GM23338 (cell line): ENCODE measurements at regions not wholly inside any gene's neighbourhood (a gene's known extent, or its start where the extent isn't known, plus 50 kb on each side); places are given as distances from the start of the nearest gene placed in this dataset.
A peak's percentile ranks its signal among the peaks of the same experiment; 100 is the strongest.

Experiments used
- ATAC-seq: fragments of 200-7000 bp; cut with Tn5 transposase; 3 replicates; pipeline ENCODE4 v1.9.1; 2020
- DNase-seq: peaks from one replicate; pipeline ENCODE4 v3.0.0-alpha.2; 2015; ENCODE audit warnings: low spot score
- H2AFZ ChIP-seq: fragments of 200-600 bp; sonication (generic); 2 replicates; pipeline ENCODE4 v1.8.0; 2016; ENCODE audit warnings: antibody characterized with exemption, mild to moderate bottlenecking, moderate library complexity
- H3F3A ChIP-seq: fragments of 200-600 bp; sonication (generic); replicated peaks from 2 replicates; pipeline ENCODE4 v1.8.0; 2017; ENCODE audit warnings: antibody characterized with exemption, mixed run types, low read depth
- H3K27ac ChIP-seq: fragments of 200-600 bp; sonication (generic); 2 replicates; pipeline ENCODE4 v1.6.1; 2016; ENCODE audit warnings: low read depth
- H3K27me3 ChIP-seq: fragments of 200-600 bp; sonication (generic); 2 replicates; pipeline ENCODE4 v1.8.0; 2016; ENCODE audit warnings: mild to moderate bottlenecking, mixed run types, moderate library complexity; ENCODE audit not compliant: insufficient read depth
- H3K36me3 ChIP-seq: fragments of 200-600 bp; sonication (generic); 2 replicates; pipeline ENCODE4 v1.8.0; 2016; ENCODE audit warnings: mild to moderate bottlenecking; ENCODE audit not compliant: insufficient read depth
- H3K4me1 ChIP-seq: fragments of 200-600 bp; sonication (generic); 2 replicates; pipeline ENCODE4 v1.8.0; 2016; ENCODE audit warnings: mild to moderate bottlenecking, moderate library complexity; ENCODE audit not compliant: insufficient read depth
- H3K4me2 ChIP-seq: fragments of 200-600 bp; sonication (generic); 2 replicates; pipeline ENCODE4 v1.7.1; 2017; ENCODE audit warnings: mixed run types
- H3K4me3 ChIP-seq: fragments of 200-600 bp; sonication (generic); 2 replicates; pipeline ENCODE4 v1.6.1; 2016; ENCODE audit warnings: mixed run types
- H3K79me2 ChIP-seq: fragments of 200-600 bp; sonication (generic); replicated peaks from 2 replicates; pipeline ENCODE4 v1.8.0; 2017; ENCODE audit warnings: mild to moderate bottlenecking; ENCODE audit not compliant: insufficient read depth
- H3K9me2 ChIP-seq: fragments of 200-600 bp; sonication (generic); 2 replicates; pipeline ENCODE4 v1.8.0; 2017; ENCODE audit not compliant: insufficient read depth
- H4K20me1 ChIP-seq: fragments of 200-600 bp; sonication (generic); replicated peaks from 2 replicates; pipeline ENCODE4 v1.8.0; 2017; ENCODE audit warnings: mild to moderate bottlenecking; ENCODE audit not compliant: insufficient read depth
- H3K27ac Mint-ChIP-seq: 2 replicates; pipeline ENCODE4 v1.8.0; 2020; ENCODE audit warnings: inconsistent platforms, mild to moderate bottlenecking, moderate library complexity, mixed read lengths
- H3K27me3 Mint-ChIP-seq: 3 replicates; pipeline ENCODE4 v1.8.0; 2022; ENCODE audit warnings: low read depth, mild to moderate bottlenecking, moderate library complexity, mixed read lengths, inconsistent platforms; ENCODE audit not compliant: insufficient read depth, poor library complexity
- H3K36me3 Mint-ChIP-seq: 3 replicates; pipeline ENCODE4 v1.8.0; 2021; ENCODE audit warnings: low read depth, mild to moderate bottlenecking, inconsistent platforms, moderate library complexity, mixed read lengths
- H3K4me1 Mint-ChIP-seq: 3 replicates; pipeline ENCODE4 v1.8.0; 2020; ENCODE audit warnings: mild to moderate bottlenecking, inconsistent platforms, mixed read lengths
- H3K4me3 Mint-ChIP-seq: 3 replicates; pipeline ENCODE4 v1.8.0; 2021; ENCODE audit warnings: moderate library complexity, mild to moderate bottlenecking, inconsistent platforms, mixed read lengths
- H3K9me3 Mint-ChIP-seq: 3 replicates; pipeline ENCODE4 v1.8.0; 2020; ENCODE audit warnings: moderate library complexity, mild to moderate bottlenecking, inconsistent platforms, mixed read lengths
- CREB1 ChIP-seq: fragments of 250-450 bp; sonication (Bioruptor Pico); IDR thresholded peaks from 2 replicates; pipeline ENCODE4 v1.5.0; 2020; ENCODE audit warnings: low read depth, mild to moderate bottlenecking, moderate library complexity
- EZH2phosphoT487 ChIP-seq: fragments of 200-600 bp; sonication (generic); IDR thresholded peaks from one replicate; pipeline ENCODE4 v1.8.1; 2018; ENCODE audit warnings: antibody characterized with exemption; ENCODE audit not compliant: unreplicated experiment
- JUNB ChIP-seq: IDR thresholded peaks from one replicate; pipeline ENCODE4 v1.6.1; 2016; ENCODE audit warnings: antibody characterized with exemption; ENCODE audit not compliant: unreplicated experiment
- NANOG ChIP-seq: IDR thresholded peaks from 2 replicates; pipeline ENCODE4 v1.6.1; 2016; ENCODE audit warnings: antibody characterized with exemption, borderline replicate concordance
- POLR2AphosphoS5 ChIP-seq: IDR thresholded peaks from 2 replicates; pipeline ENCODE4 v1.6.1; 2016; ENCODE audit warnings: antibody characterized with exemption, low read depth
- ZNF331 ChIP-seq: fragments of 250-450 bp; sonication (Bioruptor Pico); IDR thresholded peaks from 2 replicates; pipeline ENCODE4 v1.5.0; 2020; ENCODE audit warnings: low read depth, mild to moderate bottlenecking, moderate library complexity
- TF ChIP-seq, protein P1 (sequence below), 2 experiments: fragments of 200-600 bp in 1 of 2; sonication (generic) in 1 of 2; conservative IDR thresholded peaks; 2 replicates each; pipeline versions ENCODE4 v1.5.1 to v1.6.1; 2016 to 2017; ENCODE audit warnings: antibody characterized with exemption in 2 of 2, low read depth in 2 of 2, mild to moderate bottlenecking in 2 of 2, moderate library complexity in 1 of 2
- TF ChIP-seq, protein P2 (sequence below): IDR thresholded peaks from one replicate; pipeline ENCODE4 v1.6.1; 2018; ENCODE audit warnings: antibody characterized with exemption; ENCODE audit not compliant: unreplicated experiment
- TF ChIP-seq, protein P3 (sequence below): IDR thresholded peaks from 2 replicates; pipeline ENCODE4 v1.6.1; 2016; ENCODE audit warnings: antibody characterized with exemption

DNA sequence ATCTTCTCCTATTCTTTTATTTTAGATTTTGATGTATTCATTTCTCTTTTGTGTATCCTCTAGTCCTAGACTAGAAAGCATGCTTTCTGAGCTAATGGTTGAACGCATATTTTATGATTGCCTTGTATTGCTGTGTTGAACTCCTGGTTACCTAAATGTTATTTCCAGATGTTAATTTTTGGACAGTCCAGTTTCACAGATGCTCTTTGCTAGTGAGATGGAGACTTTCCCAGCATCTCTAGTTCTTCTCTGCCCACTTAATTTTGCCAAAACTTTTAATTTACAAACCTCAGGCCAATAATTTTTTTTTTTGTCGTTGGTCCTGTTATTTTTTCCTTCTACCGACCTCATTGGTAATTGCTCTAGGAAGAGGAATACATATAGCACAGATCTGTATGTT, 153.2 kb downstream of the HAUS1 start:
- no peak overlapping the region for H3K4me2 ChIP-seq
- H4K20me1 ChIP-seq = 0 out of 2 replicates have a peak, but pooled peaks cover 4% of the 10 kb centered on the region
- no peaks in the 10 kb centered on the region; the same call in 1 of the 2 replicates for H3K36me3 ChIP-seq
- no peaks in the 10 kb centered on the region for H3F3A ChIP-seq
- Mint-ChIP-seq H3K9me3 (no peaks in the 10 kb centered on the region), H3K27ac (0 out of 2 replicates have a peak overlapping the region, but pooled peaks have one; percentile 11), H3K36me3 (no peaks in the 10 kb centered on the region), H3K4me3 (no peak overlapping the region), H3K27me3 (peaks cover 1% of the 10 kb centered on the region), H3K4me1 (peaks cover 33% of the 10 kb centered on the region)
- peaks cover 17% of the 10 kb centered on the region; the same call in 1 of the 2 replicates for H3K79me2 ChIP-seq
- ATAC-seq (no peak), DNase-seq (no peak)
- peaks cover 20% of the 10 kb centered on the region for H3K4me1 ChIP-seq
- no peak for TF ChIP-seq NANOG
- no peak for TF ChIP-seq CREB1 (CRISPR knock-in tag)
- no peak for TF ChIP-seq POLR2AphosphoS5
- TF ChIP-seq ZNF331 (CRISPR knock-in tag) = no peak
- TF ChIP-seq JUNB = no peak
- TF ChIP-seq EZH2phosphoT487 = no peak
- no peaks in the 10 kb centered on the region for H3K27me3 ChIP-seq
- H3K27ac ChIP-seq = no peak overlapping the region
- no peaks in the 10 kb centered on the region for H3K9me2 ChIP-seq
- no peak overlapping the region for H3K4me3 ChIP-seq
- no peak overlapping the region for H2AFZ ChIP-seq

DNA sequence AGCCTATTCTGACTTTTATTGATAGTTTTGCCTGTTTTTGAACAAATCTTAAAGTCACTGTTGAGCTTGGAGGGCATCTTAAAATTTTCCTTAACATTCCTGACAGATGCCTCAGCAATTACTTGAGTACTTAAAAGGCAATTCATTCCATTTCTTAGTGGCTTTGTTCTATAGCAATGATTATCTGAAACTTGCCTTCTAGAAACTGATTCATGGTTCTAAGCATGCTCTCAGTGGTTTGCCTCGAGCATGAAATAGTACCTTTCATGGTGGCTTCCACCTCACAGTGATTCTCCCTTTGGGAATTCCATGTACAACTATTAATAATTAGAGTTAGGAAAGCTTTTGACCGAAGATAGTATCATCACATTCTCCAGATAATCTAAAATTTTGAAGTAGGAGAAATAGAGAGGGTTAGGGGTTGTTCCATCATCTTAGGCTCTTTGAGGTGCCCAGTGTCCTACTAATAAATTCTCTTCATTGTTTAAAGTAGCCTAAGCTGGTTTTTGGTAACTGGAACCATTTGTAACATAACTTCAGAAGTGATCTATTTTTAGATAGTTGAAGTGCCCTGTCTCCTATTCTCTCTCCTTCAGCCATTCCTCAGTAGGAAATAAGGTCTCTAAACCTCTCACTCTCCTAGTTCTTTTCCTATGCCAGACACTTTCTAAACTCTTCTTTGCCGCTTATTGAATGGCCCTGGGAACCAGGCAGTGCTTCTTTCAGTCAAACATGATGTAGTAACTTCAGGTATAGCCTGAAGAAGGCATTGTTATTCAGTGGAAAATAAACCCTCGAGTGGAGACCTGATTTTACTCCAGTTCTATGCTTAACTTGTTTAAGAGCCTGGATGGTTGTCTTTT, 156.1 kb downstream of the HAUS1 start:
- H3K4me1 ChIP-seq = peaks cover 47% of the 10 kb centered on the region
- peak overlapping the region; percentile 50; the same call in 1 of the 2 replicates for H3K4me2 ChIP-seq
- H3K9me2 ChIP-seq = no peaks in the 10 kb centered on the region
- H4K20me1 ChIP-seq = no peaks in the 10 kb centered on the region
- H3F3A ChIP-seq = no peaks in the 10 kb centered on the region
- Mint-ChIP-seq H3K4me3 (no peak overlapping the region), H3K27ac (peak overlapping the region; percentile 3; the same call in 1 of the 2 replicates), H3K36me3 (peaks cover 8% of the 10 kb centered on the region; the same call in 1 of the 3 replicates), H3K27me3 (peaks cover 1% of the 10 kb centered on the region), H3K9me3 (no peaks in the 10 kb centered on the region), H3K4me1 (peaks cover 58% of the 10 kb centered on the region)
- H3K27ac ChIP-seq = no peak overlapping the region
- no peaks in the 10 kb centered on the region for H3K27me3 ChIP-seq
- H2AFZ ChIP-seq = no peak overlapping the region
- H3K36me3 ChIP-seq = no peaks in the 10 kb centered on the region
- ATAC-seq (no peak), DNase-seq (no peak)
- no peak overlapping the region for H3K4me3 ChIP-seq
- H3K79me2 ChIP-seq = peaks cover 17% of the 10 kb centered on the region; the same call in 1 of the 2 replicates
- TF ChIP-seq, protein P1, sequence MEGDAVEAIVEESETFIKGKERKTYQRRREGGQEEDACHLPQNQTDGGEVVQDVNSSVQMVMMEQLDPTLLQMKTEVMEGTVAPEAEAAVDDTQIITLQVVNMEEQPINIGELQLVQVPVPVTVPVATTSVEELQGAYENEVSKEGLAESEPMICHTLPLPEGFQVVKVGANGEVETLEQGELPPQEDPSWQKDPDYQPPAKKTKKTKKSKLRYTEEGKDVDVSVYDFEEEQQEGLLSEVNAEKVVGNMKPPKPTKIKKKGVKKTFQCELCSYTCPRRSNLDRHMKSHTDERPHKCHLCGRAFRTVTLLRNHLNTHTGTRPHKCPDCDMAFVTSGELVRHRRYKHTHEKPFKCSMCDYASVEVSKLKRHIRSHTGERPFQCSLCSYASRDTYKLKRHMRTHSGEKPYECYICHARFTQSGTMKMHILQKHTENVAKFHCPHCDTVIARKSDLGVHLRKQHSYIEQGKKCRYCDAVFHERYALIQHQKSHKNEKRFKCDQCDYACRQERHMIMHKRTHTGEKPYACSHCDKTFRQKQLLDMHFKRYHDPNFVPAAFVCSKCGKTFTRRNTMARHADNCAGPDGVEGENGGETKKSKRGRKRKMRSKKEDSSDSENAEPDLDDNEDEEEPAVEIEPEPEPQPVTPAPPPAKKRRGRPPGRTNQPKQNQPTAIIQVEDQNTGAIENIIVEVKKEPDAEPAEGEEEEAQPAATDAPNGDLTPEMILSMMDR (conservative IDR thresholded peaks at IDR 0.05; ENCODE audit: low read depth in 2 of 2) = no peak
- TF ChIP-seq JUNB (no peak), POLR2AphosphoS5 (no peak), EZH2phosphoT487 (no peak)
- TF ChIP-seq, protein P2, sequence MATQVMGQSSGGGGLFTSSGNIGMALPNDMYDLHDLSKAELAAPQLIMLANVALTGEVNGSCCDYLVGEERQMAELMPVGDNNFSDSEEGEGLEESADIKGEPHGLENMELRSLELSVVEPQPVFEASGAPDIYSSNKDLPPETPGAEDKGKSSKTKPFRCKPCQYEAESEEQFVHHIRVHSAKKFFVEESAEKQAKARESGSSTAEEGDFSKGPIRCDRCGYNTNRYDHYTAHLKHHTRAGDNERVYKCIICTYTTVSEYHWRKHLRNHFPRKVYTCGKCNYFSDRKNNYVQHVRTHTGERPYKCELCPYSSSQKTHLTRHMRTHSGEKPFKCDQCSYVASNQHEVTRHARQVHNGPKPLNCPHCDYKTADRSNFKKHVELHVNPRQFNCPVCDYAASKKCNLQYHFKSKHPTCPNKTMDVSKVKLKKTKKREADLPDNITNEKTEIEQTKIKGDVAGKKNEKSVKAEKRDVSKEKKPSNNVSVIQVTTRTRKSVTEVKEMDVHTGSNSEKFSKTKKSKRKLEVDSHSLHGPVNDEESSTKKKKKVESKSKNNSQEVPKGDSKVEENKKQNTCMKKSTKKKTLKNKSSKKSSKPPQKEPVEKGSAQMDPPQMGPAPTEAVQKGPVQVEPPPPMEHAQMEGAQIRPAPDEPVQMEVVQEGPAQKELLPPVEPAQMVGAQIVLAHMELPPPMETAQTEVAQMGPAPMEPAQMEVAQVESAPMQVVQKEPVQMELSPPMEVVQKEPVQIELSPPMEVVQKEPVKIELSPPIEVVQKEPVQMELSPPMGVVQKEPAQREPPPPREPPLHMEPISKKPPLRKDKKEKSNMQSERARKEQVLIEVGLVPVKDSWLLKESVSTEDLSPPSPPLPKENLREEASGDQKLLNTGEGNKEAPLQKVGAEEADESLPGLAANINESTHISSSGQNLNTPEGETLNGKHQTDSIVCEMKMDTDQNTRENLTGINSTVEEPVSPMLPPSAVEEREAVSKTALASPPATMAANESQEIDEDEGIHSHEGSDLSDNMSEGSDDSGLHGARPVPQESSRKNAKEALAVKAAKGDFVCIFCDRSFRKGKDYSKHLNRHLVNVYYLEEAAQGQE = no peak
- TF ChIP-seq, protein P3, sequence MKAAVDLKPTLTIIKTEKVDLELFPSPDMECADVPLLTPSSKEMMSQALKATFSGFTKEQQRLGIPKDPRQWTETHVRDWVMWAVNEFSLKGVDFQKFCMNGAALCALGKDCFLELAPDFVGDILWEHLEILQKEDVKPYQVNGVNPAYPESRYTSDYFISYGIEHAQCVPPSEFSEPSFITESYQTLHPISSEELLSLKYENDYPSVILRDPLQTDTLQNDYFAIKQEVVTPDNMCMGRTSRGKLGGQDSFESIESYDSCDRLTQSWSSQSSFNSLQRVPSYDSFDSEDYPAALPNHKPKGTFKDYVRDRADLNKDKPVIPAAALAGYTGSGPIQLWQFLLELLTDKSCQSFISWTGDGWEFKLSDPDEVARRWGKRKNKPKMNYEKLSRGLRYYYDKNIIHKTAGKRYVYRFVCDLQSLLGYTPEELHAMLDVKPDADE = no peak
